ENCODE measurements at regions not wholly inside any gene's neighbourhood (a gene's known extent, or its start where the extent isn't known, plus 50 kb on each side); places are given as distances from the start of the nearest gene placed in this dataset.

GRCh38 chr14:54314365-54315104, 82.3 kb upstream of the CDKN3 start:
- DNase-seq (no peak), ATAC-seq (no peak)
- Mint-ChIP-seq H3K36me3 (ENCODE audit: low read depth) (no peaks in the 10 kb centered on the region), H3K4me3 (no peak overlapping the region), H3K9me3 (no peaks in the 10 kb centered on the region), H3K27ac (no peak overlapping the region), H3K27me3 (no peaks in the 10 kb centered on the region), H3K4me1 (no peaks in the 10 kb centered on the region)

GRCh38 chr14:54316652-54317051, 80.2 kb upstream of the CDKN3 start:
- H3K9me3 Mint-ChIP-seq, result no peaks in the 10 kb centered on the region
- H3K4me1 Mint-ChIP-seq, result no peaks in the 10 kb centered on the region
- H3K27ac Mint-ChIP-seq, result no peak overlapping the region
- ATAC-seq (no peak), DNase-seq (no peak)
- no peak overlapping the region for H3K4me3 Mint-ChIP-seq
- peaks cover 2% of the 10 kb centered on the region for H3K27me3 Mint-ChIP-seq
- no peaks in the 10 kb centered on the region for H3K36me3 Mint-ChIP-seq (ENCODE audit: low read depth)

GRCh38 chr14:54317391-54317790, 79.4 kb upstream of the CDKN3 start:
- ATAC-seq, result no peak
- H3K36me3 Mint-ChIP-seq (ENCODE audit: low read depth), result no peaks in the 10 kb centered on the region

GRCh38 chr14:54322246-54322645, 74.6 kb upstream of the CDKN3 start:
- H3K4me1 Mint-ChIP-seq, result no peaks in the 10 kb centered on the region

More at GRCh38 chr14:54317391-54317790, 79.4 kb upstream of the CDKN3 start:
- Mint-ChIP-seq H3K4me1 (no peaks in the 10 kb centered on the region), H3K9me3 (no peaks in the 10 kb centered on the region), H3K4me3 (no peak overlapping the region), H3K27me3 (peaks cover 2% of the 10 kb centered on the region), H3K27ac (no peak overlapping the region)
- no peak for DNase-seq

GRCh38 chr14:54322701-54323337, 74.0 kb upstream of the CDKN3 start:
- no peak for ATAC-seq
- peaks cover 6% of the 10 kb centered on the region for H3K27me3 Mint-ChIP-seq
- no peak overlapping the region for H3K4me3 Mint-ChIP-seq
- no peaks in the 10 kb centered on the region for H3K36me3 Mint-ChIP-seq (ENCODE audit: low read depth)
- DNase-seq, result no peak
- no peaks in the 10 kb centered on the region for H3K4me1 Mint-ChIP-seq
- H3K9me3 Mint-ChIP-seq, result no peaks in the 10 kb centered on the region
- no peak overlapping the region for H3K27ac Mint-ChIP-seq

More at GRCh38 chr14:54322246-54322645, 74.6 kb upstream of the CDKN3 start:
- H3K27ac Mint-ChIP-seq, result no peak overlapping the region
- H3K9me3 Mint-ChIP-seq, result no peaks in the 10 kb centered on the region
- H3K36me3 Mint-ChIP-seq (ENCODE audit: low read depth), result no peaks in the 10 kb centered on the region
- H3K4me3 Mint-ChIP-seq, result no peak overlapping the region
- peaks cover 4% of the 10 kb centered on the region for H3K27me3 Mint-ChIP-seq
- ATAC-seq (no peak), DNase-seq (no peak)

- ATAC-seq, result no peak
- no peak overlapping the region for H3K4me3 Mint-ChIP-seq
- H3K9me3 Mint-ChIP-seq, result no peaks in the 10 kb centered on the region
- H3K4me1 Mint-ChIP-seq, result no peaks in the 10 kb centered on the region
- peaks cover 19% of the 10 kb centered on the region for H3K27me3 Mint-ChIP-seq
- H3K36me3 Mint-ChIP-seq (ENCODE audit: low read depth), result no peaks in the 10 kb centered on the region
- H3K27ac Mint-ChIP-seq, result no peak overlapping the region
- no peak for DNase-seq
These were observed 71.0 kb upstream of the CDKN3 start for GRCh38 chr14:54325766-54326165.

- peak; percentile 61 for ATAC-seq
- Mint-ChIP-seq H3K27me3 (peaks cover 17% of the 10 kb centered on the region), H3K4me1 (no peaks in the 10 kb centered on the region), H3K9me3 (no peaks in the 10 kb centered on the region), H3K36me3 (ENCODE audit: low read depth) (no peaks in the 10 kb centered on the region), H3K27ac (no peak overlapping the region), H3K4me3 (no peak overlapping the region)
- peak; percentile 9 for DNase-seq
These were observed 67.6 kb upstream of the CDKN3 start for GRCh38 chr14:54329082-54329695.

GRCh38 chr14:54330876-54331275, 65.9 kb upstream of the CDKN3 start:
- Mint-ChIP-seq H3K27me3 (peaks cover 16% of the 10 kb centered on the region), H3K4me3 (no peak overlapping the region), H3K27ac (no peak overlapping the region), H3K4me1 (no peaks in the 10 kb centered on the region), H3K9me3 (no peaks in the 10 kb centered on the region), H3K36me3 (ENCODE audit: low read depth) (no peaks in the 10 kb centered on the region)
- DNase-seq, result no peak
- no peak for ATAC-seq

- DNase-seq (no peak), ATAC-seq (no peak)
- H3K9me3 Mint-ChIP-seq, result no peaks in the 10 kb centered on the region
- no peak overlapping the region for H3K4me3 Mint-ChIP-seq
- no peak overlapping the region for H3K27ac Mint-ChIP-seq
- H3K4me1 Mint-ChIP-seq, result no peaks in the 10 kb centered on the region
- H3K27me3 Mint-ChIP-seq, result peaks cover 18% of the 10 kb centered on the region
- no peaks in the 10 kb centered on the region for H3K36me3 Mint-ChIP-seq (ENCODE audit: low read depth)
These were observed 65.3 kb upstream of the CDKN3 start for GRCh38 chr14:54331516-54331915.

- H3K27ac Mint-ChIP-seq, result no peak overlapping the region
- H3K36me3 Mint-ChIP-seq (ENCODE audit: low read depth), result no peaks in the 10 kb centered on the region
- no peak for DNase-seq
- H3K27me3 Mint-ChIP-seq, result peaks cover 18% of the 10 kb centered on the region
- no peak for ATAC-seq
- no peaks in the 10 kb centered on the region for H3K4me1 Mint-ChIP-seq
- H3K4me3 Mint-ChIP-seq, result no peak overlapping the region
- H3K9me3 Mint-ChIP-seq, result no peaks in the 10 kb centered on the region
These were observed 64.3 kb upstream of the CDKN3 start for GRCh38 chr14:54332490-54332889.

GRCh38 chr14:54333511-54333910, 63.3 kb upstream of the CDKN3 start:
- Mint-ChIP-seq H3K4me1 (no peaks in the 10 kb centered on the region), H3K27ac (no peak overlapping the region), H3K9me3 (no peaks in the 10 kb centered on the region), H3K27me3 (peaks cover 12% of the 10 kb centered on the region), H3K4me3 (no peak overlapping the region), H3K36me3 (ENCODE audit: low read depth) (no peaks in the 10 kb centered on the region)
- no peak for DNase-seq
- no peak for ATAC-seq

GRCh38 chr14:54335569-54336155, 61.1 kb upstream of the CDKN3 start:
- Mint-ChIP-seq H3K4me3 (no peak overlapping the region), H3K27me3 (peaks cover 2% of the 10 kb centered on the region), H3K27ac (no peak overlapping the region), H3K36me3 (ENCODE audit: low read depth) (no peaks in the 10 kb centered on the region), H3K9me3 (no peaks in the 10 kb centered on the region), H3K4me1 (no peaks in the 10 kb centered on the region)
- ATAC-seq (no peak), DNase-seq (no peak)

GRCh38 chr14:54337314-54337713, 59.5 kb upstream of the CDKN3 start:
- no peaks in the 10 kb centered on the region for H3K9me3 Mint-ChIP-seq
- ATAC-seq (no peak), DNase-seq (no peak)
- no peaks in the 10 kb centered on the region for H3K36me3 Mint-ChIP-seq (ENCODE audit: low read depth)
- no peak overlapping the region for H3K27ac Mint-ChIP-seq
- no peaks in the 10 kb centered on the region for H3K4me1 Mint-ChIP-seq
- peaks cover 2% of the 10 kb centered on the region for H3K27me3 Mint-ChIP-seq
- no peak overlapping the region for H3K4me3 Mint-ChIP-seq

- Mint-ChIP-seq H3K36me3 (ENCODE audit: low read depth) (no peaks in the 10 kb centered on the region), H3K27ac (no peak overlapping the region), H3K9me3 (no peaks in the 10 kb centered on the region), H3K27me3 (peaks cover 2% of the 10 kb centered on the region), H3K4me1 (no peaks in the 10 kb centered on the region), H3K4me3 (no peak overlapping the region)
- ATAC-seq, result no peak
- DNase-seq, result no peak
These were observed 58.0 kb upstream of the CDKN3 start for GRCh38 chr14:54338696-54339317.
